ENCODE measurements at regions not wholly inside any gene's neighbourhood (a gene's known extent, or its start where the extent isn't known, plus 50 kb on each side); places are given as distances from the start of the nearest gene placed in this dataset.
"Not testable (repeated sequence)": the region's sequence is repeated elsewhere in the genome, so short reads cannot be mapped to it uniquely, and the experiment has no call there.

- FAIRE-seq, result no peak
Observed at GRCh38 chr1:80363689-80364475, 1357.4 kb upstream of the ADGRL4 start.

GRCh38 chr1:80359666-80360065, 1353.1 kb upstream of the ADGRL4 start:
- no peak for FAIRE-seq

GRCh38 chr1:80349218-80349617, 1342.7 kb upstream of the ADGRL4 start:
- FAIRE-seq, result no peak

GRCh38 chr1:80341021-80341420, 1334.5 kb upstream of the ADGRL4 start:
- no peak for FAIRE-seq

GRCh38 chr1:80318108-80318507, 1311.6 kb upstream of the ADGRL4 start:
- no peak for FAIRE-seq

- no peak for FAIRE-seq
Observed at GRCh38 chr1:80310703-80311245, 1304.2 kb upstream of the ADGRL4 start.

- FAIRE-seq, result no peak
Observed at GRCh38 chr1:80305466-80305865, 1298.9 kb upstream of the ADGRL4 start.

- FAIRE-seq, result no peak
Observed at GRCh38 chr1:80293818-80294217, 1287.3 kb upstream of the ADGRL4 start.

GRCh38 chr1:80288750-80289149, 1282.2 kb upstream of the ADGRL4 start:
- not testable (repeated sequence) for FAIRE-seq

- FAIRE-seq, result no peak
Observed at GRCh38 chr1:80282536-80282935, 1276.0 kb upstream of the ADGRL4 start.

GRCh38 chr1:80278936-80279335, 1272.4 kb upstream of the ADGRL4 start:
- FAIRE-seq, result no peak

GRCh38 chr1:80274256-80274655, 1267.7 kb upstream of the ADGRL4 start:
- no peak for FAIRE-seq

- FAIRE-seq, result no peak
Observed at GRCh38 chr1:80272495-80272894, 1266.0 kb upstream of the ADGRL4 start.

GRCh38 chr1:80258659-80259058, 1252.1 kb upstream of the ADGRL4 start:
- no peak for FAIRE-seq

- no peak for FAIRE-seq
Observed at GRCh38 chr1:80251591-80251990, 1245.1 kb upstream of the ADGRL4 start.

- FAIRE-seq, result no peak
Observed at GRCh38 chr1:80251171-80251570, 1244.6 kb upstream of the ADGRL4 start.

GRCh38 chr1:80250573-80251168, 1244.1 kb upstream of the ADGRL4 start:
- FAIRE-seq, result no peak

GRCh38 chr1:80249699-80250098, 1243.2 kb upstream of the ADGRL4 start:
- no peak for FAIRE-seq

- FAIRE-seq, result no peak
Observed at GRCh38 chr1:80248886-80249285, 1242.4 kb upstream of the ADGRL4 start.

- FAIRE-seq, result no peak
Observed at GRCh38 chr1:80245813-80246212, 1239.3 kb upstream of the ADGRL4 start.

- no peak for FAIRE-seq
Observed at GRCh38 chr1:80244372-80244771, 1237.8 kb upstream of the ADGRL4 start.

- no peak for FAIRE-seq
Observed at GRCh38 chr1:80241566-80241965, 1235.0 kb upstream of the ADGRL4 start.

GRCh38 chr1:80225510-80225909, 1219.0 kb upstream of the ADGRL4 start:
- no peak for FAIRE-seq

- no peak for FAIRE-seq
Observed at GRCh38 chr1:80221319-80221718, 1214.8 kb upstream of the ADGRL4 start.

Data from G401.6 (cell line).